ENCODE measurements at regions not wholly inside any gene's neighbourhood (a gene's known extent, or its start where the extent isn't known, plus 50 kb on each side); places are given as distances from the start of the nearest gene placed in this dataset.

DNA sequence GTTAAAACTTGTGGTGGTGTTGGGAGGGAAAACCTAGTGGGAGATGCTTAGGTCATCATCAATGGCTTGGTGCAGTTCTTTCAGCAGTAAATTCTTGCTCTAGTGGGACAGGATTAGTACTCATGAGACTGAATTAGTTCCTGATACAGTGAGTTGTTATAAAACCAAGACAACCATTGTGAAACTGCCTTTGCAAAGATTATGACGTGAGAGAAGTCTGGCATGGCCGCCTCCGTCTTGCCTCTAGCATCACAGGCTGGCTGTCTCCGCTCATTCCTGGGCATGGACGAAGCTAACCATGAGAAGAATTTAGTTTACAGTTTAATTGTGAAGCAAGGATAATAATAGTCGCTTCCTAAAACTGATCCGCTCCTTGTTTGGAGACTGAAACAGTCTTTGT is 186.4 kb downstream of the KIF20B start:
- DNase-seq (ENCODE audit: low read depth): no peak

DNA sequence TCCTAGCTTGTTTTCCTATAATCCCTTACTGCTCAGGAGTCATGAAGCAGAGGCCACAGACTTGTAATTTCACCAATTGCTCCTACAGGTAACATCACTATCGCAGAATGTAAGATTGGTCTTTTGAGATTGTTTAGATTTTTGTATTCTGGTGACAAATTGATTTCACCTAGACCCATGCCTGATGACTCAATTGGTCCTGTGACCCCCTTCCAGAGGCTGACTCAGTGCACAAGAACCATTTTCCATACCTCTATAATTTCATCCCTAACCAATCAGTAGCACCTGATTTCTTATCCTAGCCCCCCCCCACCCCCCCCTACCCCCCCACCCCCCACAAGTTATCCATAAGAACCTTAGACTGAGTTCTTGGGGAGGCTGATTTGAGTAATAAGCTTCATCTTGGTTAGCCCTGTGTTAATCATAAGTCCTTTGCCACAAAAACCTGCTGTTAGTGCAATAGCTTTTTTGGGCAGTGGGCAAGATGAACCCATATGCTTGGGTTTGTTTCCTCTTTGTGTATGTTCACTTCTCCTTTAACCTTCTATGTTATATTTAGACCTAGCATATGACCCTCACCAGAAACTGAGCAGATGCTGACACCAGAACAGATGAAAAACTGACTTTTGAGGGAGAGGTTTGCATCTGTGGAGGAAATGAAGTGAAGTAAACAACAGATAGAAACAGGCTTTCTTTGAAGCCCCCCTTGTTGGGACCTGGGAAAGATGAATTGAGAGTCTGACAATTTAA is 187.1 kb downstream of the KIF20B start:
- DNase-seq (ENCODE audit: low read depth): no peak

DNA sequence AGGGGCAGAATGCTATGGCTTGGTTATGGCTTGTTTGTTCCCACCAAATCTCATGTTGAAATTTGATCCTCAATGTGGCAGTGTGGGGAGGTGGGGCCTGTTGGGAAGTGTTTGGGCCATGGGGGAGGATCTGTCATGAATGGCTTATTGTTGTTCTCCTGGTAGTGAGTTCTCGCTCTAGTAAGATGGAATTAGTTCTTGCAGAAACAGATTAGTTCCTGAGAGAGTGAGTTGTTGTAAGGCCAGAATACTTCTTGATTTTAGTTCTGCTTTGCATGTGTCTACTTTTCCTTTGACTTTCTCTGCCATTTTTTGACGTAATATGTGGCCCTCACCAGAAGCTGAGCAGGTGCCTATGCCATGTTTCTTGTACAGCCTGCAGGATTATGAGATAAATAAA is 188.2 kb downstream of the KIF20B start:
- no peak for DNase-seq (ENCODE audit: low read depth)

DNA sequence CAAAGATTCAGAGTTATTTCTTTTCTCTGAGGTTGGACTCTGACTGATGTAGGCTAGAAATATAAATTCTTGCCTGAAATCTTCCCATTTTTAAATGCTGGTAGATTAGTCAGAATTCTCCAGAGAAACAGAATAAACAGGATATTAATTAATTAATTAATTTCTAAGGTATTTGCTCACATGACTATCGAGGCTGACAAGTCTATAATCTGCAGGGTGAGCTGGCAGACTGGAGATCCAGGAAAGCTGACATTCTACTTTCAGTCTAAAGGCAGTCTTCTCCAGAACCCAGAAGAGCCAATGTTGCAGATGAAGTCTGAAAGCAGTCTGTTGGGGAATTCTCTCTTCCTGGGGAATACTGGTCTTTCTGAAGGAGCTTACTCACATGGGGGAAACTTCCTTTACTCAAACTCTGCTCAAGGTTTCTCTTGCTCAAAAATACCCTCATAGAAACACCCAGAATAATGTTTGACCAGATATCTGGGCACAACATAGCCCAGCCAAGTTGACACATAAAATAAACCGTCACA is 189.7 kb downstream of the KIF20B start:
- no peak for DNase-seq (ENCODE audit: low read depth)

DNA sequence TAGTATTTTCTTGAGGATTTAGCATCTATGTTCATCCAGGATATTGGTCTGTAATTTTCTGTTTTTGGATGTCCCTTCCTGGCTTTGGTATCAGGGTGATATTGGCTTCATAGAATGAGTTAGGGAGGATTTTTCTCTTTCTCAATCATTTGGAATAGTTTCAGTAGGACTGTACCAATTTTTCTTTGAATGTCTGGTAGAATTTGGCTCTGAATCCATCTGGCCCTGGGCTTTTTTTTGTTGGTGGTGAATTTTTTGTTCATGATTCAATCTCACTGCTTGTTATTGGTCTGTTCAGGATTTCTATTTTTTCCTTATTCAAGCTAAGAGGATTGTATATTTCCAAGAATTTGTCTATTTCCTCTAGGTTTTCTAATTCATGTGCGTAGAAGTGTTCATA is 192.7 kb downstream of the KIF20B start:
- no peak for DNase-seq (ENCODE audit: low read depth)

DNA sequence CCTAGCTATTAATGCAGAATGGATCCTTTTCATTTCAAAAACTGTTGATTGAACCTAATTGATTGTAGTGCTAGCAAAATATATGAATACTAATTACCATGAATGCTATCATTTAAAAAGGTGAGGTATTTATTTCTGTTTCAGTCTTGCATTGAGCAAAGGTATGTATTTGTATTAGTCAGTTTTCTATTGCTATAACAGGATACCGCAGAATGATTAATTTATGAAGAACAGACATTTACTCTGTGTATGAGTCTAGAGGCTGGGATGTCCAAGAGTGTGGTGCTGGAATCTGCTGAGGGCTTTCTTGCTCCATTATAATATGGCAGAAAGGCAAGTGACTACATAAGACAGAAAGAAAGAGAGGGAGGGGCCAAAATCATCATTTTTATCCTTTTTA is 199.2 kb downstream of the KIF20B start:
- DNase-seq (ENCODE audit: low read depth): no peak

DNA sequence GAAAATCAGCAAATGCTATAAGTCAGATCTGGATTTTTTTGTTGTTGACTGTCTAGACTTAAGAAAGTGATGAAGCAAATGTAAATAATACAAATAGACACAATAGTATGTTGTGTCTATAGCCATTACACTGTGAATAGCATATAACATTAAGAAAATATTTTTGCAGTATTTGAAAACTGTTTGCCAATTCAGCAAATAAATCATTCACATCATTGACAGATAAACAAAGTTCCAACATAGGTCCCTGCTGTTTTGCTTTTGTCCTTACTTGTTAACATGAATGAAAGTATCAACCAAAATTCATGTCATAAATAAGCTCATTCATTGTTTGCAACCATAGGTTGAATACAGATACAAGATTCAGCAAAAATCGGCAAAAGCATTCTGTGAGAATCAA is 200.5 kb downstream of the KIF20B start:
- no peak for DNase-seq (ENCODE audit: low read depth)

DNA sequence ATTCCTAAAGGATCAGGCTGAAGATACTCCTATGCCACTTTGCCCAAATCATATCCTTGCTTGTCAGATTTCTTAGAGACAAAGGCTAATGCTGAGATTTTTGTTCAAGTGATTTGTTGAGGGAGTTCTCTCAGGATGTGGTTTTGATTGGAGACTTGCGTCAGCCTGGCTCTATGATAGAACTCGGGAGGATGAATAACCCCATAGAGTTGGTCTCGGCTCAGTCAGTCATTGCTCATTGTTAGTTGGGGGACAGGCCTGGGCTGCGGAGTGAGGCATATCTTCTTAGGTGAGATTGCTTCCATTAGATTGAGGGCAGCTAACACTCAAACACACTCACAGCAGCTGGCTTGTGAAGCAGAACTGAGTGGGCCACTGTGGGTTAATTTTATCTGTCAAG is 203.4 kb downstream of the KIF20B start:
- DNase-seq (ENCODE audit: low read depth): no peak

DNA sequence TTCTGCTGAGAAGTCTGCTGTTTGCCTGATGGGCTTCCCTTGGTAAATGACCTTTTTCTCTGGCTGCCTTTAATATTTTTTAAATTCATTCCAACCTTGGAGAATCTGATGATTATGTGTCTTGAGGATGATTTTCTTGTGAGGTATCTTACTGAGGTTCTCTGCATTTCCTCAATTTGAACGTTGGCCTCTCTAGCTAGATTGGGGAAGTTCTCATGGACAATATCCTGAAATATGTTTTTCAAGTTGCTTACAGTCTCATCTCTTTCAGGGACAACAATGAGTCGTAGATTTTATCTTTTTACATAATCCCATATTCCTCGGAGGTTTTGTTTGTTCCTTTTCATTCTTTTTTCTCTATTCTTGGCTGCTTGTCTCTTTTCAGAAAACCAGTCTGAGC is 208.4 kb downstream of the KIF20B start:
- no peak for DNase-seq (ENCODE audit: low read depth)

DNA sequence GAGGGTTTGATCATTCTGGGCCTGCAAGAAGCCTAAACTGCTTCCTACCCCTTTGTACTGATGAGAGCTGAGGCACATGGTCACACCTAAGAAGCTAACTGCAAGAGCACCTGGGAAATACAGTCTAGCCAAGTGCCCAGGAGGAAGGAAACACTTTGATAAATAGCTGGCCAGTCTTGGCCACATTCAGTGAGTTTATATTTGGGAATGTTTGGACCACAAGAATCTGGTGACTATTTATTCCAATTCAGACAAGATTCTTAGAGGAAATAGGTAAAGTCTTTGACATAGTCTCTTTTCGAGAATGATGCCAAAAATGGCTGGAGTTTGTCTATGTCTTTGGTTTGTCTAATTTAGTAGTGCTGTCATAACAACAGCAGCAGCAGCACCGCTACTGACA is 213.6 kb downstream of the KIF20B start:
- DNase-seq (ENCODE audit: low read depth): no peak

DNA sequence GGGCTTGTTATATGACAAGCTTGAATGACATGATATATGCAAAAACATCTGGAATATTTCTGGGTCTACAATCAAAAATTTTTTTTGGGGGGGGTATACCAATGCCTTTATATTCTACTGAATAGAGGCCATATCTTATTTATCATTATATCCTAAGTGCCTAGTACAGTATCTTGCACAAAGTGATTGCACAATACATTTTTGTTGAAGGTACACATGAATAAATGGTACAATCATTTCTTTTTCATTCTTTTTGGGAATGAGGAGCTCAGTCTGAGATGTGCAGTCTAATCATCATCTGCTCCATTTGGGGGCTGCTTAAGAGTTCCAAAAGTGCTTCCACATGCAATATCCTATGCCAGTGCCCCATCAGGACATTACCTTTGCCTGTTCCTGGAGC is 214.6 kb downstream of the KIF20B start:
- DNase-seq (ENCODE audit: low read depth): no peak

DNA sequence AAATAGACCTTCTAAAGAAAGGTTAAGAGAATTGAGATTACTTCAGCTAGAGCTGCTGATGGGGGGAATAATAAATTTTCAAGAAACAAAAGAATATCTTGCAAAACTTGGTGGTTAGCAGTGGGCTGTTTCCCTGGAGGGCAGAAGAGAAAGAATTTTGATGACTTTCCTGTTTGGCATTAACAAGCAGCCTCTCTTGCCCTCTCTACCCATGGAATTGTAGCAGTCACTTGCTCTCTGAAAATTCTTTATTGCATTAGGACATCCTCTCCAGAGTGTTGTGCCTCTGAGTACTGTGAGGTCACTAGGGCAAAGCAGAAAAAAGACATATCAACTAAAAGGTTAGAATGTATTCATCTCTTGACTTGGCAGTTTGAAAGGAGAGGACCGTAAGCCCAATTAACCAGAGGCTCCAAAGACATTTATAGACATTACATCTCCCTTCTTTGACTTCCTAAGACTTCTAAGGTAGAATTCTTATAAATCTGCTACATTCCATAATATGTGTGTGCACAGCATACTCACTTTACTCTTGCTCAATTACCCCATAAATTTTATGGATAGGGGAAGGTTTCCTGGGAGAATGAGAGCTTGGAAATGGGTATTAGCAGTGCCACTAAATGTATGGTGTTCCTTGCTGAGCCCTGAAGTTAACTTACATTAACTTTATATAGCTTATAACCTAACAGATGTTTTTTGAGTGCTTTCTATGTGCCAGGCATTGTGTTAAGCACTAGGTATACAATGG is 215.3 kb downstream of the KIF20B start:
- no peak for DNase-seq (ENCODE audit: low read depth)

DNA sequence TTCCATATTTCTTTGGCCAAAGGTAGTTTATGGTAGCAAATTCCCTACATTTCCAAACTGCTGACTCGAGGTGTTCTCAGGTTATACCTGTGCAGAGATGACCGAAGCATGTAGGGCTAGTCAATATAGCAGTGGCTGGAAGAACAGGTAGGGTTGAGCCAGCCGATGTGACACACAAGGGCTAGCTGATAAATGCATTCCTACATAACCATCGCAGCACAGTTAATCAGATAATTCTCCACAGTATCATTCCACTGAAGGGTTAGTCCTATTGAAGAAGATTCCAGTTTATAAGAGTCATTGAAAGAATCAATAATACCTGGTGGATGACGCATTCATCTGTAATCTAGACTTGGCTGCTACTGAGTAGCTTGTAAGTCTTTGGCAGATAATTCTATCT is 220.0 kb downstream of the KIF20B start:
- no peak for DNase-seq (ENCODE audit: low read depth)

DNA sequence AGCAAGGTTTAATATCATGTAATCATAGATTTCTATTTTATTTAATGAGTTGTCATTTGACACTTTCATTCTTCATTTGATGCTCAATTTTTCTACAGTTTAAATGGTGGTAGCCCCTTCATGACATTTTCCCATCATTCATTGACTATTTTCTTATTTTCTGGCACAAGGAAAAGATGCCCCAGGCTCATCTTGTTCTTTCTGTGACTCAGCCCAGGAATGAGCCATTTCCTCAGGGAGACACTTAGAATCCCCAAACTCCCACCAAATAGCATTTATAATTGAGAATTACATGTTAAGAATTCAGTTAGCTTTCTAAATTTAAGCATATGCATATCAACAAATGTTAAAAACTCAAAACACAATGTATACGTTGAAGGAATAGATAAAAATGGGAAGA is 222.3 kb downstream of the KIF20B start:
- no peak for DNase-seq (ENCODE audit: low read depth)

DNA sequence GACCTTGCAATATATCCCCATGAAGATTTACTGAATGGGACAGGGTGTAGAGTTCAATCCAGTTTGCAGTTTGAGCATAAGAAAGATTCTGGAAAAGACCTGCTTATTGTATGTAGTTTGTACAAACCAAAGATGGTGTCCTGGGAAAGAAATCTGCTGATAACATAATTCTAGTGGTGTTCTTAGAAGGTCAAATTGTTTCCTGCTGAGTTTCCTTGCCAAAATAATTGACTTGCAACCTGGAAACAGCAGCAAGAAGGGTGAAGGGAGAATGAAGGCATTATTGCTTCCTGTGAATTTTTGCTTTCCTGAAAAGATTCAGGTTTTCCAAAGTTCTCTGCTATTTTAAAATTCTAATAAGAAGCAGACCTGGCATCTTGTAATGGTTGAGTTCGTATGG is 222.9 kb downstream of the KIF20B start:
- no peak for DNase-seq (ENCODE audit: low read depth)

DNA sequence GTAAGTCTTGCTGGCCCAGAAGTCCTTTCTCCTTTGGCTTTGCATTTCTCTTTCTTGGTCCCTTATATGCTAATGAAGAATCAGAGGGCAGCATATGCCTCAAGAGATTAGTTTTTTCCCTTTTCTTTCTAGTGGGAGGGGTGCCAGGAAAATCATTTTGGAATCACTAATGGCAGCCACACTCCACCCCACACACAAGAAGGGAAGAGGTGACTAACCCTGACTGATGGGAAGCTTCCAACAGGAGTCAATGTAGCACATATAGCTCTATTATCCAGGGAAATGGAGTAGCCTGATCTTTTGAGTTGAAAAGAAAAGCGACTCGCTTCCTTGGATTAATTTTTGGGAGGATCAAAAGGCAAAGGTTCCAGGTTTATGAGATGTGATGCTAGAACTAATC is 225.3 kb downstream of the KIF20B start:
- DNase-seq (ENCODE audit: low read depth): no peak

DNA sequence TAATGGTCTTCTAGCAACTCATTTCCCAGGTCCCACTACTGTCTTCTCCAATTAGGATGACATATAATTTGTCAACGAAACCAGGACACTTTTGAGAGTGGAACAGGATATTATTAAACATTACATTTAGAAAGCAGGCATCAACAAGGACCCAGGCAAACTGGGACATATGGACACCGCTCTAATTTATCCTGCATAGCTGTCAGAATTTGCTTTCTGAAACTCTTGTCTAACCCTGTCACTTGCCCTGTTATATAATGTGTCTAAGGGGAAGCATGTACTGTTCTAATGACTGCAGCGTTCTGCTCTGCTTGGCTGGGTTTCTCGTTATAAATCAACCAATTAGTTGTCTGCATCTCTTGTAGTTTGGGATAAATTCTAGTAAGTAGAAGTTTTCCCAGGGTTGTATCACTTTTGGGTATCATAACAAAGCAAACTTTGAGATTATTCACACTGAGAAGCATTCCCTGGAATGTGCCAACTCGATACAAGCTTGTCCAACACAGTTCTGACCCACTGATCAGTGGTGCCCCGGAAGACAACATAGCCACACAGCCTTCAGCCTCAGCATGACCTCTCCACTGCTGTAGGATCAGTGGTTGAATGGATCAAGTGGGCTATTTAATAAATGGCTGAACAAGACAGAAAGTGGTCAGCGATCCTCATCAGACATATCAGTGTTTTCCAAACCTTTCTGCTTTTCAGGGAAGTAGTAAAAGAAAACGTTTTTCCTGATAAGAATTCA is 228.1 kb downstream of the KIF20B start:
- no peak for DNase-seq (ENCODE audit: low read depth)

DNA sequence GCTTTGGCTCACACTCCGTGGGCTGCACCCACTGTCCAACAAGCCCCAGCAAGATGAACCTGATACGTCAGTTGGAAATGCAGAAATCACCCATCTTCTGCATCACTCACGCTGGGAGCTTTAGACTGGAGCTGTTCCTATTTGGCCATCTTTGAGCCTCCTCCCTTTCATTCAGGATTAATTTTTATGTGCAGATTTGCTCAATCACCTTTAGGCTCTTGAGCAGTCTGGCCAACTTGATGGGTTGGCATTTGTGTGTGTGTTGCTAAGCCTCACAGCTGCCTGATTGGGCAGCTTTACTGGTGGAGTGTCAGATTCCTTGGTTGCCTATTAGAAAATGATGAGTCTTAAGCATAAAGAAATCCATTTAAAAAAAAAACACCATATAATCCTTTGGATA is 236.1 kb downstream of the KIF20B start:
- DNase-seq (ENCODE audit: low read depth): no peak

DNA sequence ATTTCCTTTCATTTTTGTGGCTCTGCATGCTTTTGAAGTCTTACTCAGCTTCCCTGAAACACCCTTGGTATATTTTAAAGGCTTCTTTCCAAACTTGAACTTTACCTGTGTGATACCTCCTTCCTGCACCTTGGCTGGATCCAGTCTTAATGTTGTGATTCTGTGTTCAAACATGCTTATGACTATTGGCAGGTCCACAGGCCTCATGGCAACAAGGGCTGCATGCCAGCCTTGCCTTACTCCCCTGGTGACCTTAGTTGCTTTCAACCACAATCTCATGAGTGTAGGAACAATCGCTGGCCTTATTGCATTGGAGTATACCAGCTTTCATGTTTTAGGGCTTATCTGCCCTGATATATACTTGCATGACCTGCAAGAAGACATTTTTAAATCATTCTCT is 238.7 kb downstream of the KIF20B start:
- DNase-seq (ENCODE audit: low read depth): no peak

DNA sequence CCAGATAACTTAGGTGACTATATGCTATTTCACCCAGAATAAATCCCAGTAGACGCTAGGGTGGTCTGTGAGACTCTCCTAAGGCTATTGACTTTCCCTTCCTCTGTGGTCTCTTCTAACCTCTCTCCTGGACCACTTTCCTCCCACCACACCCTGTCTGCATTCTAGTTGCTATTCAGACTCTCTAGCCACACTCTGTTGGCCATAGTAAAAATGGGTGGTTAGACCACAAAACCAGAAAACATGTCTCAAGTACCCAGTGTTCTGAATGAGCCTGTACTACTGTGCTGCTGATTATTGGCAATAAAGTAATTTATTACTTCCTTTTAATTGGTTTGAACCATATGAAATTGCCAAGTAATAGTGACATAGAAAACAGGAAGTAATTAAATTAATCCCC is 240.8 kb downstream of the KIF20B start:
- DNase-seq (ENCODE audit: low read depth): no peak

DNA sequence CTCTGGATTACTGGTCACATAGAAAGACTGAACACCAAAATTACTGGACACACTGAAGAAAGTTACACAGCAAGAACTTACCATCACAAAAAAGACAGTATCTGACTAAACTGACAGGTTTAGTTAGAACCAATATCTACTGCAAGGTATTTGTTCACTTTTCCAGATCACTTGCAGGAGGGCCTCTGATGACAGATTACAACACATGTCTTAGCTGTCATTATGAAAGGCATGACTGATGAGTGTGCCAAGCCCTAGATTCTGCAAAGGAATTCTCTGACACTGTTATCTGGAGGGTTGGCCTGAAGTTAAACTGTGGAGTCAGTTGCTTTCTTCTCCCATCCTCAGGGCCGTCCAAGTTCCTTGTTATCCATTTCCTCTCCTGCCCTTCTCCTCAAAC is 242.7 kb downstream of the KIF20B start:
- no peak for DNase-seq (ENCODE audit: low read depth)

DNA sequence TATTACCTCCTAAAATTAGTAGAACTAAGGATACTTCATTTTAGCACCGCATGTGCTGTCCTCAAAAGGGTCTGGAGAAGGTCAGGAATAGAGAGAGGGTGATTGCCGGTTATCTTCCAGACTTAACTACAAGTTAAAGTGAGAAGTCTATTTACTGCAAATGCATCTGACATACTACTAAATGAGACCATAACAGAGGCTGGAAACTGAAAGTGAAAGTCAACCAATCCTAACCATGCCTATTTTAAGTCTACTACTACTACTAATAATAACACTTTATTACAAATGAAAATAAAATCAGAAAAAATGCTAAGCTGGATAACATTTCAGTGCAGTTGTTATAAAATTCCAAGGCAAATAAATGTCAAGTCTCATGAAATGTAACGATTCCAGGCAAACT is 244.7 kb downstream of the KIF20B start:
- no peak for DNase-seq (ENCODE audit: low read depth)

DNA sequence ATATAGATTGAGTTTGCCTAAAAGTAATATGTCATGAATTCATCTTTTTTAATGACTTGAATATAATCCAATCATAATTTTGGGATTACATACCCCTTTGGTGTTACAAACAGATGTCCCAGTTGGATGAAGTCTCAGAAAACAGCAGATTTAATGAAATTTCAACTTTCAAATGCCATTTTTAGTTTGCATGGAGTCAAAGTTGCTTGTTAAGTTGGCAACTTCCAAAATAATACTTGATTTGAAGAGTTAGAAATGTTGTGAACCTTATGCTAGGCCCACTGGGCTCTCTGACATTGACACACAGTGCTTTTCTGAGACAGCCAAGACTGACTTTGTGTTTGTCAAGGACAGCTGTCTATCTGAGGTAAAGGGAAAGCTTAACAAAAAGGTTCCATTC is 248.1 kb downstream of the KIF20B start:
- no peak for DNase-seq (ENCODE audit: low read depth)

Measured in stimulated activated CD8-positive, alpha-beta memory T cell treated with anti-CD3 and anti-CD28 coated beads, Interleukin-15, amount 100 ng/mL, for 24 hours (primary cell).